ENCODE measurements at regions not wholly inside any gene's neighbourhood (a gene's known extent, or its start where the extent isn't known, plus 50 kb on each side); places are given as distances from the start of the nearest gene placed in this dataset.

- no peak for DNase-seq
Measured at GRCh38 chr14:60563113-60563512, 54.2 kb downstream of the SIX6 start.

DNA sequence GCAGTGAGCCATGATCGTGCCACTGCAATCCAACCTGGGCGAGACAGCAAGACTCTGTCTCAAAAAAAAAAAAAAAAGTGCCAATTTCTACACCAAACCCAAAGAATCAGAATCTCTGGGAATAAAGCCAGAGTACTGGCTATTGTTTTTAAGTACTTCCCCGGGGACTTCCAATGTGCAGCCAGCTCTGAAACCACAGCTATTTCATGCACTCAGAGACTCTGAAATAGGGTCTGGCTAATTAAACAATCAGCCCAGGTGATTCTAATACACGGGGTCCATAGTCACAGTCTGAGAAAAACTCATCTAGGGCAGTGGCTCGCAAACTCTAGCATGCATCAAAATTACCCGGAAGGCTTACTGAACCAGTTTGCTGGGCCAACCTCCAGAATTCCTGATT lies 56.3 kb downstream of the SIX6 start:
- peak; percentile 98 for DNase-seq

GRCh38 chr14:60566101-60566500 lies 57.2 kb downstream of the SIX6 start:
- no peak for DNase-seq

DNA sequence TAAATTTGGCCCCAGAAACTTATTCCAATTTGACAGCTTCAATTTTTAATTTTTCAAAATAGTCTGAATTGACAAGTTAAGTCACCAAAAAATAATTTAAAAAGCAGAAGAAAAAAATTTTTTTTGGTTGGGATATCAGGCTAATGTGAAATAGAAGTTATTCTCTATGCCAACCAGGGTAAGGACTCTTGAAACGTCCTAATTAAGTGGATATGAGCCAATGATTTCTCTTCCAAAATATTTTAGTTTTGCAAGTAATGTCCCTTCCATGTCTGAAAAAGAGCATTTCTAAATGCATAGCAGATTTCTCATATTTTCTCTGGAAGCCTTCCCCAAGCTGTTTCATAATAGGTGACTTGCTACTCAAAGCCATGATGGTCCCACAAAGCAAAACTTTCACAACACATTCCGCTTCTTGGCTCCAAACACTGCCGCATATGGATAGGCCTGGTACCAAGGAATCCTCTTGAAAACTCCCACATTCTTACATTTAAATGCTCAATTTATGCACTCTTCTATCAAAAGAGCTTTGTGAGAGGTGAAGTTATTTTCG lies 65.1 kb downstream of the SIX6 start:
- DNase-seq = no peak

DNA sequence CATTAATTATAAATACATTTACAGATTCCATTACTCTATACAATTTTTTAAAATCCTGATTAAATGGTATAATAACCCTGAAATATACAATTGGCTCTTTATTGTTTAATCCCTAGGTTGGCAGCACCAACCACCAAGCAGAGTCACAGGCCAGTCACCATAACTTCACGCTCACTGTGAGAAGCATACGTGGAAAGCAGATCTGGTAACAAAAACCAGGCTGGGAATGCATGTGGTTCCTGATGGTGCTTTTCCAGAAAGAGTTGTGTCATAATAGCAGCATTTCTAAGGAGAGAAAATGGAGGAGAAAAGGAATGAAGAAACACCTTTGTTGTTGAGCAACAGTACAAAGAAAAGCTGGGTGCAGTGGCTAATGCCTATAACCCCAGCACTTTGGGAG lies 66.1 kb downstream of the SIX6 start:
- DNase-seq = no peak

DNA sequence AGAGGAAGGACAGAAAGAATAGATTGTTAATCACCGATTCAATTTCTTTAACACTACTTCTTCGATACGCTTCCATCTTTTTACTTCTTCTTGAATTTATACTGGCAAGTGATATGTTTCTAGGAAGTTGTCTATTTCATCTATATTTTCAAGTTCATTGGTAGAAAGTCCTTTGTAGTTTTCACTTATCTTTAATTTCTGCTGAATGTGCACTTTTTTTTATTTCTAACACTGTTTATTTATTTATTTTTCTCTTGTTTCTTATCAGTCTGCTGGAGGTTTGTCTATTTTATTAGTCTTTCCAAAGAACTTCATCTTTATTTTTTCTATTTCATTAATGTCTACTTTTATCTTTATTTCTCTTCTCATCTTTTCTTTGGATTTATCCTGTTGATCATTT lies 63.6 kb downstream of the SIX1 start:
- no peak for DNase-seq

DNA sequence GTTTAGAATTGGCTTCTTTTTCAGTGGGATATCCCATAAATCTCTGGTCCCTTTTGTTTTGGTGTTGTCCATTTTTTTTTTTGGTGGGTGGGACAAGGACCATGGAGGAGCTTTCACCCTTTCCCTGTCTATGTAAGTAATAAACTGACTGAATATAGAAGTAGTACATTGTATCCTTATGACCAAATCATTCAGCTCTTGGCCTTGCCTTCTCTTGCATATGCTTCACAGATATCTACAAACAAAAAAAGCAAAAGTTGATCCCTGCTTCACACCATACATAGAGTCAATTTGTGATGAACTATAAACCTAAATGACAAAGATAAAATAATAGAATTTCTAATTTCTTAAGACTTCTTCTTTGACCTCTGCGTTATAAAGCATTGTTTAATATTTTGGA lies 59.8 kb downstream of the SIX1 start:
- no peak for DNase-seq

DNA sequence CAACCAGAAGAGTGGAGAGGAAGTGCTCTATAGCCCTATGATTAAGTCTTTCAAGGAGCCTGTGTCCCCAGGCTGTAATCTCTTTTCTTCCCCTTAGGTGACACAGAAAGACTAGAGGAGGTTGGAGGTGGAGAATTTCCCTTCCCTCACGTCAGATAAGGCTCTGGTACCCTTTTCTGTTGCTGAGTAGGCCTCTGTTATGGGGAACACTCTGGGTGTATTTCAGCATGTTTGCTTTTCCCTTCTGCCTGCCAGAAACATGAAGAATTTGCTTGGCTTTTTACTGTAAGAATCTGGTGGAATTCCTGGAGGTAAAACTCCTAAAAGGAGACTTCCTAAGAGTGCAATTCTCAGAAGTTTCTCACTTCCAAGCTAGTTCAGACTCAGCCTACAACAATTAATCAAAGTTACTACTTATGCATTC lies 58.3 kb downstream of the SIX1 start:
- no peak for DNase-seq
